22Rv1 (cell line): ENCODE measurements at regions not wholly inside any gene's neighbourhood (a gene's known extent, or its start where the extent isn't known, plus 50 kb on each side); places are given as distances from the start of the nearest gene placed in this dataset.
"Not testable (repeated sequence)": the region's sequence is repeated elsewhere in the genome, so short reads cannot be mapped to it uniquely, and the experiment has no call there.

Experiments used
- H3K27ac ChIP-seq: fragments of 450-650 bp; 2 replicates; pipeline ENCODE4 v1.5.1; 2017
- ZFX ChIP-seq: fragments of 450-650 bp; IDR thresholded peaks from 2 replicates; pipeline ENCODE4 v1.6.1; 2017; ENCODE audit warnings: antibody characterized with exemption, borderline replicate concordance
- TF ChIP-seq, protein P1 (sequence below): fragments of 450-650 bp; IDR thresholded peaks from 2 replicates; pipeline ENCODE4 v1.5.1; 2017; ENCODE audit warnings: mild to moderate bottlenecking

DNA sequence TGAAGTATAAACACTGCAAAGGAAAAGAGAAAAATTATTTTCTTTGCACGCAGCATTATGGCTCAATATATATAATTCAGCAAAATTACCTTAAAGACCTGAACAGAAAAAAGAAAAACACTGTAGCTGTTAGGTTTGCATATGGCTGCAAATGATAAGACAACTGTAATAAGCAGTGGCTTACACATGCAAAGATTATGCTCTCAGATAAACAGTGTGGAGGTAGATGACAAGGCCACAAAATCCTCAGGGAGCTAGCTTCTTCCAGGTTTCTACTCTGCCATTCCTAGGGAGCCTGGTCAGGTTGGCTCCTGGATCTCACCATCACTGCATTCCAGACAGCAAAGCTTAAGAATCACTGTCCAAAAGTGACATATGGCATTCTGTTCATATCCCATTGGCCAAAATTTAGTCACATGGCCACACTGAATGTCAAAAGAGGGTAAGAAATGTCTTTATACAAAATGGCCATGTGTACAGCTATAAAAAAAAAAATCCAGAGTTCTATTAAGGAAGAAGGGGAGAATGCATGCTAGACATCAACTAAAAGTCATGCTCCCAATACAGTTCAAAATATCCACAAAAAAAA, 195.2 kb upstream of the SLC7A11 start:
- no peak overlapping the region for H3K27ac ChIP-seq
- no peak for TF ChIP-seq ZFX
- TF ChIP-seq, protein P1, sequence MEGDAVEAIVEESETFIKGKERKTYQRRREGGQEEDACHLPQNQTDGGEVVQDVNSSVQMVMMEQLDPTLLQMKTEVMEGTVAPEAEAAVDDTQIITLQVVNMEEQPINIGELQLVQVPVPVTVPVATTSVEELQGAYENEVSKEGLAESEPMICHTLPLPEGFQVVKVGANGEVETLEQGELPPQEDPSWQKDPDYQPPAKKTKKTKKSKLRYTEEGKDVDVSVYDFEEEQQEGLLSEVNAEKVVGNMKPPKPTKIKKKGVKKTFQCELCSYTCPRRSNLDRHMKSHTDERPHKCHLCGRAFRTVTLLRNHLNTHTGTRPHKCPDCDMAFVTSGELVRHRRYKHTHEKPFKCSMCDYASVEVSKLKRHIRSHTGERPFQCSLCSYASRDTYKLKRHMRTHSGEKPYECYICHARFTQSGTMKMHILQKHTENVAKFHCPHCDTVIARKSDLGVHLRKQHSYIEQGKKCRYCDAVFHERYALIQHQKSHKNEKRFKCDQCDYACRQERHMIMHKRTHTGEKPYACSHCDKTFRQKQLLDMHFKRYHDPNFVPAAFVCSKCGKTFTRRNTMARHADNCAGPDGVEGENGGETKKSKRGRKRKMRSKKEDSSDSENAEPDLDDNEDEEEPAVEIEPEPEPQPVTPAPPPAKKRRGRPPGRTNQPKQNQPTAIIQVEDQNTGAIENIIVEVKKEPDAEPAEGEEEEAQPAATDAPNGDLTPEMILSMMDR: no peak

DNA sequence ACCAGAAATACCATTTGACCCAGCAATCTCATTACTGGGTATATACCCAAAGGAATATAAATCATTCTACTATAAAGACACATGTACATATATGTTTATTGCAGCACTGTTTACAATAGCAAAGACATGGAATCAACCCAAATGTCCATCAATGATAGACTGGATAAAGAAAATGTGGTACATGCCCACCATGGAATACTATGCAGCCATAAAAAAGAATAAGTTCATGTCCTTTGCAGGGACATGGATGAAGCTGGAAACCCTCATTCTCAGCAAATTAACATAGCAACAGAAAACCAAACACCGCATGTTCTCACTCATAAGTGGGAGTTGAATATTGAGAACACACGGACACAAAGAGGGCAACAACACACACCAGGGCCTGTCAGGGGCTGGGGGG, 193.6 kb upstream of the SLC7A11 start:
- not testable (repeated sequence) for H3K27ac ChIP-seq

DNA sequence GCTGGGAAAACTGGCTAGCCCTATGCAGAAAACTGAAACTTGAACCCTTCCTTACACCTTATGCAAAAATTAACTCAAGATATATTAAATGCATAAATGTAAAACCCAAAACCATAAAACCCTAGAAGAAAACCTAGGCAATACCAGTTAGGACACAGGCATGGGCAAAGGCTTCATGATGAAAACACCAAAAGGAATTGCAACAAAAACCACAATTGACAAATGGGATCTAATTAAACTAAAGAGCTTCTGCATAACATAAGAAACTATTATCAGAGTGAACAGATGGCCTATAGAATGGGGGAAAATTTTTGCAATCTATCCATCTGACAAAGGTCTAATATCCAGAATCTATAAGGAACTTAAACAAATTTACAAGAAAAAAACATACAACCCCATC, 192.9 kb upstream of the SLC7A11 start:
- H3K27ac ChIP-seq: not testable (repeated sequence)

DNA sequence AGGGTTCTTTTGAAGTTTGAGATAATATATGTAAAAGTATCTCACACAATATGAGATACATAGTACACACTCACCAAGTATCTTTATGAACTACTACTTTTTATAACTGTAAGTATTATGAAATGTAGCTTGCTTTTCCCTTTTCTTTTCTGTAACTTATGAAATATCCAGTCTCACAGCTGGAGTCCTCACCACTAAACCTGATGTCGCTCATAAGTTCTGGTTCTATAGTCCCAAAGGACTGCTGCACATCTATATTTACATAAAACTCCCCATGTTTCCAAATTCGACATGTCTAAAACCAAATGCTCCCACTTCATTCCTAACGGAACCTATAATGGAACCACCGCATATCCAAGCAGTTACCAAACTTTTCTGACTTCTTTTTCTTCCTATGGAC, 186.5 kb upstream of the SLC7A11 start:
- H3K27ac ChIP-seq: no peak overlapping the region
- TF ChIP-seq, protein P1: no peak
- TF ChIP-seq ZFX: no peak

DNA sequence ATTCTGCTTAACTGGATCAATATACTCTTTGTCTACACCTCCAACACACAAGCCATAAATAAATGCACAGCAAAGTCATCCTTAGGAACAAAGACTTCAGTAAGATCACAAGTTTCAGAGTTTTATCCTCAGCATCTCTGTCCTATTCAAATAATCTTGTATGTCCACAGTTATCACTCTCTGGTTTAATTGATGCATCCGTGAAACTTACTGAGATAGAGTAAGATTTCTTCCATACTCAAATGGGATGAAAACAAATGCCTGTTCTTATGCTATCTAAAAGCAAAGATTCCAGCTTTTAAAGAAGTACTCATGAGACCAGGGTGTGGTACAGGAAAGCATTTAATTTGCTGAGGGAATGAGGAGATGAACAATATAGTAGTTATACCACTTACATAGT, 184.6 kb upstream of the SLC7A11 start:
- H3K27ac ChIP-seq: no peak overlapping the region
- TF ChIP-seq, protein P1: no peak
- no peak for TF ChIP-seq ZFX

DNA sequence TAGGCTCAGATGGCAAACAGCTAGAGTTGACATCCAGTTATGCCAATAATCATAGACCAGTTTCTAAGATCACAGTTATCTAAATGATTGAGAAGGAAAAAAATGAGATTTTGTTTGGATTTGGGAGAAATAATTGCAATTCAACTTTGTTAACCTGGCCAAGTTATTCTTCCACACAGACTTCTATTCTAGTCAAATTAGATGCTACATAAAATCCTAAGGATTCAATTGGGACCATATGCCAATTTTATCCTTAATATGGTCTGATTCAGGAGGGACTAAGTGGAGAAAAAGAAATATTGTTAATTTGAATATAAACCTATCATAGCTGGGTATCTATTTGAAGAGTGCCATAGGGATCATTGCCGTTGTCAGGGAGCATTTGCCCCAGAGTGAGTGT, 178.3 kb upstream of the SLC7A11 start:
- no peak overlapping the region for H3K27ac ChIP-seq
- TF ChIP-seq ZFX: no peak
- TF ChIP-seq, protein P1: no peak

DNA sequence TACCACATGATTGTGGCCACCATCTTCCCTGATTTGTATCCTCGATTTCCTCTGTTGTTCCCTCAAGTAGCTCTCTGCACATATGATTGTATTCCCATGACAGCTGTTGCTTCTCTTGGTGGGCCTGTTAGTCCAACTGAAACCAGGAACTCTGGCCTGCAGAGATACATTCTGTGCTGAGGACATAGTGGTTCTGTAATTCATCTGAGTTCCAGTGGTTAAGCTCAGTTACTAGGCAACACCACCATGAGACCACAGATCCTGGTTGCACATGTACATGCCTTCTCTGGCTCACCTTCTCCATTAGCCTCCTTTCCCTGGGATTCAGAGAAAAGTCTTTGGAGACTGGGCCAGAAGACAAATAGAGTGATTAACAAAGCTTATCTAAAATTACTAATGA, 172.1 kb upstream of the SLC7A11 start:
- H3K27ac ChIP-seq: no peak overlapping the region
- TF ChIP-seq, protein P1: no peak
- TF ChIP-seq ZFX: no peak

DNA sequence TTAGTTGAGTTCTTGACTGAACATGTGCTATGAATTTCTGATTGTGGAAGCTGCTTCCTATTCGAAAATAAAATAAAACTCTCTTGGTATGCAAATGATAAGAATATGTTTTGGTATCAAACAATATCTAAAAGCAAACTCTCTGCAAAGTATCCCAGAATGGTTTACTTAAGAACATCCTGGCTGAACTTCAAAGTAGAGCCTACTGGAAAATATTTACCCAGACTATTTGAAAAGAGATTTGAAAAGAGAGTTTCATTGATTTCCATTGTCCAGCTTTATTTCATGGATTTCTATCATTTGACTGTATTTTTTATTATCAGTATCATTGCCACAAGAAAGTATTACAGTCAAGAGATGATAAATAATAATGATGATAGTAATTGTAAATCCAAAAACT, 171.1 kb upstream of the SLC7A11 start:
- H3K27ac ChIP-seq: no peak overlapping the region
- TF ChIP-seq, protein P1: no peak
- TF ChIP-seq ZFX: no peak
